T-helper 9 cell (primary cell): ENCODE measurements at regions not wholly inside any gene's neighbourhood (a gene's known extent, or its start where the extent isn't known, plus 50 kb on each side); places are given as distances from the start of the nearest gene placed in this dataset.

Experiments
- DNase-seq: peaks from one replicate; pipeline ENCODE4 v3.0.0-alpha.2; 2020

- no peak for DNase-seq
Observed at GRCh38 chr2:125070726-125071505, 1045.8 kb downstream of the CNTNAP5 start.

GRCh38 chr2:125073440-125073839 lies 1048.4 kb downstream of the CNTNAP5 start:
- no peak for DNase-seq

GRCh38 chr2:125085904-125086303 lies 1060.8 kb downstream of the CNTNAP5 start:
- DNase-seq, result no peak

- no peak for DNase-seq
Observed at GRCh38 chr2:125086313-125087184, 1061.5 kb downstream of the CNTNAP5 start.

GRCh38 chr2:125092276-125093009 lies 1067.4 kb downstream of the CNTNAP5 start:
- no peak for DNase-seq

- no peak for DNase-seq
Observed at GRCh38 chr2:125095826-125096225, 1070.7 kb downstream of the CNTNAP5 start.

GRCh38 chr2:125106710-125107109 lies 1081.6 kb downstream of the CNTNAP5 start:
- no peak for DNase-seq

GRCh38 chr2:125107446-125107845 lies 1082.4 kb downstream of the CNTNAP5 start:
- no peak for DNase-seq

GRCh38 chr2:125108251-125108650 lies 1083.2 kb downstream of the CNTNAP5 start:
- no peak for DNase-seq

- no peak for DNase-seq
Observed at GRCh38 chr2:125125902-125126301, 1100.8 kb downstream of the CNTNAP5 start.

- DNase-seq, result no peak
Observed at GRCh38 chr2:125160947-125161346, 1135.9 kb downstream of the CNTNAP5 start.

GRCh38 chr2:125167152-125167551 lies 1142.1 kb downstream of the CNTNAP5 start:
- DNase-seq, result no peak

GRCh38 chr2:125167820-125168219 lies 1142.7 kb downstream of the CNTNAP5 start:
- no peak for DNase-seq

- DNase-seq, result no peak
Observed at GRCh38 chr2:125168442-125168841, 1143.4 kb downstream of the CNTNAP5 start.

- no peak for DNase-seq
Observed at GRCh38 chr2:125169022-125169763, 1144.1 kb downstream of the CNTNAP5 start.

GRCh38 chr2:125169764-125170146 lies 1144.7 kb downstream of the CNTNAP5 start:
- DNase-seq, result no peak

- no peak for DNase-seq
Observed at GRCh38 chr2:125172181-125172580, 1147.1 kb downstream of the CNTNAP5 start.

- DNase-seq, result no peak
Observed at GRCh38 chr2:125175415-125175814, 1150.3 kb downstream of the CNTNAP5 start.

- DNase-seq, result no peak
Observed at GRCh38 chr2:125185691-125186270, 1160.7 kb downstream of the CNTNAP5 start.

- no peak for DNase-seq
Observed at GRCh38 chr2:125207431-125207830, 1182.3 kb downstream of the CNTNAP5 start.

GRCh38 chr2:125216321-125216720 lies 1191.2 kb downstream of the CNTNAP5 start:
- DNase-seq, result no peak

GRCh38 chr2:125224188-125224587 lies 1199.1 kb downstream of the CNTNAP5 start:
- DNase-seq, result no peak
